IMR-90 (cell line): ENCODE measurements at regions not wholly inside any gene's neighbourhood (a gene's known extent, or its start where the extent isn't known, plus 50 kb on each side); places are given as distances from the start of the nearest gene placed in this dataset.

ENCODE experiments used
- ATAC-seq: fragments of 200-7000 bp; cut with Tn5 transposase; 2 replicates; pipeline ENCODE4 v1.9.1; 2020; ENCODE audit warnings: low read depth, mild to moderate bottlenecking, moderate library complexity
- BruUV-seq: library from RNA; stranded (reverse); fragments of 400-500 nt; replicated peaks from 2 replicates; lab custom pipeline; 2021; lab: Mats Ljungman, UMichigan
- CTCF ChIA-PET: fragments of 300-600 bp; formaldehyde crosslinking; extraction: SDS; loops from one replicate; lab custom pipeline; 2021; ENCODE audit warnings: antibody characterized with exemption; lab: Yijun Ruan, JAX
- POLR2A ChIA-PET: fragments of 300-600 bp; sonication (Branson Sonifier 250); formaldehyde crosslinking; loops from one replicate; lab custom pipeline; 2022; ENCODE audit warnings: antibody characterized with exemption; ENCODE audit not compliant: unreplicated experiment; lab: Charles Lee
- DNase-seq: peaks from one replicate; pipeline ENCODE4 v3.0.0; 2013
- H2AFZ ChIP-seq: replicated peaks from 2 replicates; pipeline ENCODE3; 2013; ENCODE audit warnings: low read length, mild to moderate bottlenecking; ENCODE audit not compliant: poor library complexity
- H2AK5ac ChIP-seq: 2 replicates; pipeline ENCODE4 v1.6.1; 2013; ENCODE audit warnings: low read depth, low read length, inconsistent platforms
- H2AK9ac ChIP-seq: replicated peaks from 2 replicates; pipeline ENCODE3; 2013; ENCODE audit warnings: mild to moderate bottlenecking, low read depth, low read length, moderate library complexity; ENCODE audit not compliant: poor library complexity
- H2BK120ac ChIP-seq: 2 replicates; pipeline ENCODE4 v1.6.1; 2013; ENCODE audit warnings: low read depth, low read length, inconsistent platforms
- H2BK15ac ChIP-seq: 3 replicates; pipeline ENCODE4 v1.6.1; 2013; ENCODE audit warnings: low read depth, low read length, inconsistent platforms
- H2BK20ac ChIP-seq: 2 replicates; pipeline ENCODE4 v1.6.1; 2013; ENCODE audit warnings: low read depth, mild to moderate bottlenecking, inconsistent platforms, low read length, moderate library complexity
- H2BK5ac ChIP-seq: 2 replicates; pipeline ENCODE4 v1.6.1; 2013; ENCODE audit warnings: mild to moderate bottlenecking, low read depth, low read length, inconsistent platforms; ENCODE audit not compliant: poor library complexity, severe bottlenecking
- H3K14ac ChIP-seq: replicated peaks from 2 replicates; pipeline ENCODE4 v1.6.1; 2013; ENCODE audit warnings: low read depth, low read length, inconsistent platforms
- H3K18ac ChIP-seq: 2 replicates; pipeline ENCODE4 v1.6.1; 2013; ENCODE audit warnings: low read depth, low read length, control low read depth
- H3K23ac ChIP-seq: 2 replicates; pipeline ENCODE4 v1.6.1; 2013; ENCODE audit warnings: low read depth, low read length, inconsistent platforms
- H3K27ac ChIP-seq: 2 replicates; pipeline ENCODE4 v1.5.1; 2013; ENCODE audit warnings: mild to moderate bottlenecking, control low read depth, low read length; ENCODE audit not compliant: insufficient read depth
- H3K27me3 ChIP-seq: 2 replicates; pipeline ENCODE4 v1.6.1; 2013; ENCODE audit warnings: low read length; ENCODE audit not compliant: control insufficient read depth, insufficient read depth
- H3K36me3 ChIP-seq: 2 replicates; pipeline ENCODE4 v1.6.1; 2013; ENCODE audit warnings: low read length, mixed read lengths; ENCODE audit not compliant: control insufficient read depth, insufficient read depth
- H3K4ac ChIP-seq: 2 replicates; pipeline ENCODE4 v1.6.1; 2013; ENCODE audit warnings: low read depth, low read length, inconsistent platforms
- H3K4me1 ChIP-seq: 2 replicates; pipeline ENCODE4 v1.6.1; 2013; ENCODE audit warnings: low read length, mixed read lengths; ENCODE audit not compliant: control insufficient read depth, insufficient read depth
- H3K4me2 ChIP-seq: 2 replicates; pipeline ENCODE4 v1.6.1; 2013; ENCODE audit warnings: low read depth, mild to moderate bottlenecking, control low read depth, low read length, moderate library complexity
- H3K4me3 ChIP-seq: 2 replicates; pipeline ENCODE4 v1.5.1; 2013; ENCODE audit warnings: low read depth, mild to moderate bottlenecking, control low read depth, low read length, moderate library complexity; ENCODE audit not compliant: insufficient read depth
- H3K56ac ChIP-seq: 2 replicates; pipeline ENCODE4 v1.6.1; 2013; ENCODE audit warnings: low read length, inconsistent platforms; ENCODE audit not compliant: insufficient read depth; ENCODE audit errors: extremely low read depth
- H3K79me1 ChIP-seq, 2 experiments: 2 replicates each; pipeline ENCODE4 v1.6.1; 2013; ENCODE audit warnings: low read length in 2 of 2, inconsistent platforms in 1 of 2, low read depth in 1 of 2
- H3K9ac ChIP-seq: 2 replicates; pipeline ENCODE4 v1.6.1; 2013; ENCODE audit warnings: low read depth, low read length, control low read depth
- H3K9me1 ChIP-seq: 2 replicates; pipeline ENCODE4 v1.6.1; 2013; ENCODE audit warnings: low read length, inconsistent platforms; ENCODE audit not compliant: insufficient read depth
- H3K9me3 ChIP-seq: 2 replicates; pipeline ENCODE4 v1.6.1; 2013; ENCODE audit warnings: low read length; ENCODE audit not compliant: control insufficient read depth, insufficient read depth
- H4K20me1 ChIP-seq: 2 replicates; pipeline ENCODE4 v1.6.1; 2013; ENCODE audit warnings: low read length, inconsistent platforms; ENCODE audit not compliant: insufficient read depth
- H4K5ac ChIP-seq: 2 replicates; pipeline ENCODE4 v1.6.1; 2013; ENCODE audit warnings: mild to moderate bottlenecking, low read depth, low read length, control low read depth
- H4K8ac ChIP-seq, 2 experiments: 2 replicates each; pipeline ENCODE4 v1.6.1; 2013; ENCODE audit warnings: low read depth in 2 of 2, low read length in 2 of 2, control low read depth in 1 of 2, inconsistent platforms in 1 of 2
- H4K91ac ChIP-seq: 2 replicates; pipeline ENCODE4 v1.6.1; 2013; ENCODE audit warnings: low read depth, low read length, inconsistent platforms; ENCODE audit not compliant: insufficient read depth
- BHLHE40 ChIP-seq: fragments of 150-350 bp; IDR thresholded peaks from 2 replicates; pipeline ENCODE4 v1.6.1; 2016; ENCODE audit warnings: mild to moderate bottlenecking, low read depth, low read length
- CEBPB ChIP-seq: IDR thresholded peaks from 2 replicates; pipeline ENCODE4 v1.6.1; 2012; ENCODE audit warnings: low read depth, low read length, improper control_type of control experiment
- CHD1 ChIP-seq: IDR thresholded peaks from 2 replicates; pipeline ENCODE4 v1.6.1; 2012; ENCODE audit warnings: low read depth, low read length, improper control_type of control experiment
- MAFK ChIP-seq: IDR thresholded peaks from 2 replicates; pipeline ENCODE4 v1.6.1; 2012; ENCODE audit warnings: low read depth, low read length, improper control_type of control experiment
- MAZ ChIP-seq: IDR thresholded peaks from 2 replicates; pipeline ENCODE4 v1.6.1; 2012; ENCODE audit warnings: low read depth, mild to moderate bottlenecking, low read length, improper control_type of control experiment, moderate library complexity, borderline replicate concordance
- MXI1 ChIP-seq: IDR thresholded peaks from 2 replicates; pipeline ENCODE4 v1.6.1; 2012; ENCODE audit warnings: low read depth, mild to moderate bottlenecking, low read length, moderate library complexity, borderline replicate concordance
- NFE2L2 ChIP-seq: fragments of 150-350 bp; IDR thresholded peaks from 2 replicates; pipeline ENCODE4 v1.6.1; 2016; ENCODE audit warnings: low read depth, mild to moderate bottlenecking, low read length
- POLR2A ChIP-seq: IDR thresholded peaks from 2 replicates; pipeline ENCODE4 v1.6.1; 2012; ENCODE audit warnings: mild to moderate bottlenecking, low read depth, low read length
- RAD21 ChIP-seq: IDR thresholded peaks from 2 replicates; pipeline ENCODE4 v1.6.1; 2012; ENCODE audit warnings: low read length, improper control_type of control experiment
- RCOR1 ChIP-seq: IDR thresholded peaks from 2 replicates; pipeline ENCODE4 v1.6.1; 2012; ENCODE audit warnings: mild to moderate bottlenecking, low read length, improper control_type of control experiment; ENCODE audit not compliant: insufficient replicate concordance
- RFX5 ChIP-seq: IDR thresholded peaks from 2 replicates; pipeline ENCODE4 v1.8.0; 2012; ENCODE audit warnings: low read depth, mild to moderate bottlenecking, low read length, moderate library complexity
- SMC3 ChIP-seq: fragments of 150-350 bp; IDR thresholded peaks from 2 replicates; pipeline ENCODE4 v1.6.1; 2016; ENCODE audit warnings: low read depth, mild to moderate bottlenecking, antibody characterized with exemption, low read length, moderate library complexity
- WGBS, 2 experiments: methylation state at CpG; one replicate each; pipeline versions ENCODE4 v1.1.5 to v1.1.7; 2013; ENCODE audit warnings: missing lambda C conversion rate in 2 of 2; ENCODE audit not compliant: insufficient read length in 1 of 2; ENCODE audit errors: extremely low coverage in 2 of 2; 5-methylcytosine and 5-hydroxymethylcytosine counted together
- dilution Hi-C: fragments of 300-500 bp; cut with HindIII; formaldehyde crosslinking; loops from one replicate; pipeline ENCODE4 v1.14.3; 2018; ENCODE audit warnings: low sequenced_read_pairs; ENCODE audit not compliant: unreplicated experiment
- in situ Hi-C: fragments of 300-500 bp; cut with MboI; formaldehyde crosslinking; loops from 3 replicates; pipeline ENCODE4 v1.14.3; 2019; ENCODE audit warnings: low sequenced_read_pairs, inconsistent platforms, mixed read lengths
- intact Hi-C: fragments of 100-400 bp; cut with micrococcal nuclease; formaldehyde crosslinking; loops from 2 replicates; pipeline ENCODE4 v1.10.0; 2022
- TF ChIP-seq, protein P1 (sequence below): fragments of 150-350 bp; IDR thresholded peaks from 2 replicates; pipeline ENCODE4 v1.6.1; 2016; ENCODE audit warnings: low read depth, mild to moderate bottlenecking, low read length, moderate library complexity, borderline replicate concordance
- TF ChIP-seq, protein P2 (sequence below): fragments of 150-350 bp; IDR thresholded peaks from 2 replicates; pipeline ENCODE4 v1.6.1; 2017; ENCODE audit warnings: mild to moderate bottlenecking, antibody characterized with exemption, low read length, low read depth

DNA sequence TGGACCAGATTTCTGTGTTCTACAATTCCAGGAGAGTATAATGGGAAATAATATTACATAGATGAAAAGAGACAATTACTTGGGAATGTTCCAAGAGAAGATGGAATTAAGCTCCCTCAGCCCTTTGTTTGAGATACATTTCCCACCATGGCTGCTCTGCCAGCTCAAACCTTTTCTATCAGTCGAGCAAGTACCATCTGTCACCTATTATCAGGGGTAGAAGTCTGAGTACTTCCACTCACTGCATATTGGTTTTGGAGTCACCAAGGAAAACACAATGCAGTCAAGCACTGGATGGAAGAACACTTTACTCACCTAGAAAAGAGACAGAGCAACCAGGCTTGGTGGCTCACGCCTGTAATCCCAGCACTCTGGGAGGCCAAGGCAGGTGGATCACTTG is 270.4 kb upstream of the FAR2 start:
- WGBS, 2 experiments, result 80% methylated on average over 1 of the region's 2 CpGs; no CpG with 5 or more reads in 1 of the 2 experiments
- H3K14ac ChIP-seq, result no peak overlapping the region
- POLR2A ChIA-PET, result no interaction called here
- intact Hi-C loops (loop anchor here (10.0 kb wide), 1 partner anchor 1044 kb away; no protein-coding TSS in a partner anchor), in situ Hi-C loops (loop anchor here (10.0 kb wide), 1 partner anchor 1144 kb away; no protein-coding TSS in a partner anchor), dilution Hi-C loops (no loop called here)
- no peak overlapping the region for H4K91ac ChIP-seq
- H3K79me1 ChIP-seq, result no peaks in the 10 kb centered on the region
- peaks cover 2% of the 10 kb centered on the region; the same call in 1 of the 2 replicates for H3K4me1 ChIP-seq
- H3K4me2 ChIP-seq, result no peak overlapping the region
- H3K23ac ChIP-seq, result no peak overlapping the region
- CTCF ChIA-PET, result no interaction called here
- DNase-seq (no peak), ATAC-seq (no peak)
- peaks cover 2% of the 10 kb centered on the region; the same call in 1 of the 2 replicates for H3K9me1 ChIP-seq
- BruUV-seq, result no TSS peak
- H3K36me3 ChIP-seq, result no peaks in the 10 kb centered on the region
- H2BK20ac ChIP-seq, result no peak overlapping the region
- H2BK5ac ChIP-seq, result no peak overlapping the region
- H2AFZ ChIP-seq, result no peak overlapping the region
- H3K18ac ChIP-seq, result no peak overlapping the region
- no peak overlapping the region for H2BK15ac ChIP-seq
- H3K4ac ChIP-seq, result no peak overlapping the region
- H3K4me3 ChIP-seq, result no peak overlapping the region
- H4K5ac ChIP-seq, result no peak overlapping the region
- H3K9me3 ChIP-seq, result no peaks in the 10 kb centered on the region
- no peak overlapping the region for H3K9ac ChIP-seq
- H4K8ac ChIP-seq, result no peak overlapping the region
- H2BK120ac ChIP-seq, result no peak overlapping the region
- H3K27me3 ChIP-seq, result no peaks in the 10 kb centered on the region; the same call in 1 of the 2 replicates
- H3K27ac ChIP-seq, result no peak overlapping the region
- H2AK5ac ChIP-seq, result no peak overlapping the region
- H2AK9ac ChIP-seq, result no peak overlapping the region
- H3K56ac ChIP-seq, result no peak overlapping the region
- TF ChIP-seq MAFK, result no peak
- TF ChIP-seq CHD1, result no peak
- no peak for TF ChIP-seq POLR2A
- TF ChIP-seq MXI1, result no peak
- TF ChIP-seq, protein P1, sequence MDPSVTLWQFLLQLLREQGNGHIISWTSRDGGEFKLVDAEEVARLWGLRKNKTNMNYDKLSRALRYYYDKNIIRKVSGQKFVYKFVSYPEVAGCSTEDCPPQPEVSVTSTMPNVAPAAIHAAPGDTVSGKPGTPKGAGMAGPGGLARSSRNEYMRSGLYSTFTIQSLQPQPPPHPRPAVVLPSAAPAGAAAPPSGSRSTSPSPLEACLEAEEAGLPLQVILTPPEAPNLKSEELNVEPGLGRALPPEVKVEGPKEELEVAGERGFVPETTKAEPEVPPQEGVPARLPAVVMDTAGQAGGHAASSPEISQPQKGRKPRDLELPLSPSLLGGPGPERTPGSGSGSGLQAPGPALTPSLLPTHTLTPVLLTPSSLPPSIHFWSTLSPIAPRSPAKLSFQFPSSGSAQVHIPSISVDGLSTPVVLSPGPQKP, result no peak
- no peak for TF ChIP-seq MAZ
- TF ChIP-seq BHLHE40, result no peak
- TF ChIP-seq RAD21, result no peak
- TF ChIP-seq NFE2L2, result no peak
- TF ChIP-seq, protein P2, sequence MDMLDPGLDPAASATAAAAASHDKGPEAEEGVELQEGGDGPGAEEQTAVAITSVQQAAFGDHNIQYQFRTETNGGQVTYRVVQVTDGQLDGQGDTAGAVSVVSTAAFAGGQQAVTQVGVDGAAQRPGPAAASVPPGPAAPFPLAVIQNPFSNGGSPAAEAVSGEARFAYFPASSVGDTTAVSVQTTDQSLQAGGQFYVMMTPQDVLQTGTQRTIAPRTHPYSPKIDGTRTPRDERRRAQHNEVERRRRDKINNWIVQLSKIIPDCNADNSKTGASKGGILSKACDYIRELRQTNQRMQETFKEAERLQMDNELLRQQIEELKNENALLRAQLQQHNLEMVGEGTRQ, result no peak
- no peak for TF ChIP-seq RCOR1
- no peak for TF ChIP-seq CEBPB
- no peak for TF ChIP-seq SMC3
- no peak for TF ChIP-seq RFX5
- no peaks in the 10 kb centered on the region for H4K20me1 ChIP-seq
